A673 (cell line): ENCODE measurements at regions not wholly inside any gene's neighbourhood (a gene's known extent, or its start where the extent isn't known, plus 50 kb on each side); places are given as distances from the start of the nearest gene placed in this dataset.
"Not testable (repeated sequence)": the region's sequence is repeated elsewhere in the genome, so short reads cannot be mapped to it uniquely, and the experiment has no call there.

Source experiments
- CTCF ChIP-seq: fragments of 300-800, 200-600 bp; sonication (generic); conservative IDR thresholded peaks from 2 replicates; pipeline ENCODE4 v1.5.1; 2017; ENCODE audit warnings: low read depth, mild to moderate bottlenecking, antibody characterized with exemption, low read length, moderate library complexity, mixed read lengths
- EZH2 ChIP-seq: fragments of 200-600 bp; sonication (generic); IDR thresholded peaks from 2 replicates; pipeline ENCODE4 v1.6.1; 2017; ENCODE audit warnings: borderline replicate concordance, low read depth, mild to moderate bottlenecking, mixed read lengths, antibody characterized with exemption, low read length; ENCODE audit not compliant: poor library complexity, severe bottlenecking

- TF ChIP-seq CTCF, EZH2: not testable (repeated sequence)
Observed at GRCh38 chrX:559282-559681, 71.3 kb upstream of the SHOX start.
